IPS-15b (cell line): ENCODE measurements at regions not wholly inside any gene's neighbourhood (a gene's known extent, or its start where the extent isn't known, plus 50 kb on each side); places are given as distances from the start of the nearest gene placed in this dataset.

Experiments
- H3K27me3 ChIP-seq: one replicate; pipeline ENCODE4 v1.6.1; 2013; ENCODE audit warnings: low read length; ENCODE audit not compliant: control insufficient read depth, insufficient read depth
- H3K36me3 ChIP-seq: one replicate; pipeline ENCODE4 v1.6.1; 2013; ENCODE audit warnings: low read length; ENCODE audit not compliant: control insufficient read depth, insufficient read depth
- H3K4me1 ChIP-seq: one replicate; pipeline ENCODE4 v1.6.1; 2013; ENCODE audit warnings: mild to moderate bottlenecking, low read length; ENCODE audit not compliant: control insufficient read depth, insufficient read depth
- H3K4me3 ChIP-seq: one replicate; pipeline ENCODE4 v1.5.1; 2013; ENCODE audit warnings: low read depth, low read length
- H3K9ac ChIP-seq: one replicate; pipeline ENCODE4 v1.6.1; 2013; ENCODE audit warnings: low read depth, mild to moderate bottlenecking, low read length
- H3K9me3 ChIP-seq: one replicate; pipeline ENCODE4 v1.6.1; 2013; ENCODE audit warnings: mild to moderate bottlenecking, low read length; ENCODE audit not compliant: control insufficient read depth, insufficient read depth

- Histone ChIP-seq H3K4me3 (no peak overlapping the region), H3K36me3 (no peaks in the 10 kb centered on the region), H3K9ac (no peak overlapping the region), H3K4me1 (no peaks in the 10 kb centered on the region), H3K9me3 (no peaks in the 10 kb centered on the region), H3K27me3 (no peaks in the 10 kb centered on the region)
Observed at GRCh38 chr11:112380464-112380863, 119.8 kb upstream of the PLET1 start.

GRCh38 chr11:112381578-112381977 lies 120.9 kb upstream of the PLET1 start:
- H3K4me3 ChIP-seq: no peak overlapping the region
- no peaks in the 10 kb centered on the region for H3K36me3 ChIP-seq
- no peak overlapping the region for H3K9ac ChIP-seq
- H3K9me3 ChIP-seq: no peaks in the 10 kb centered on the region
- no peaks in the 10 kb centered on the region for H3K27me3 ChIP-seq
- no peaks in the 10 kb centered on the region for H3K4me1 ChIP-seq

GRCh38 chr11:112382561-112382960 lies 121.9 kb upstream of the PLET1 start:
- Histone ChIP-seq H3K36me3 (no peaks in the 10 kb centered on the region), H3K9ac (no peak overlapping the region), H3K4me1 (no peaks in the 10 kb centered on the region), H3K9me3 (no peaks in the 10 kb centered on the region), H3K4me3 (no peak overlapping the region), H3K27me3 (no peaks in the 10 kb centered on the region)

- Histone ChIP-seq H3K9me3 (no peaks in the 10 kb centered on the region), H3K36me3 (no peaks in the 10 kb centered on the region), H3K27me3 (no peaks in the 10 kb centered on the region), H3K9ac (no peak overlapping the region), H3K4me3 (no peak overlapping the region), H3K4me1 (no peaks in the 10 kb centered on the region)
Observed at GRCh38 chr11:112388496-112388895, 127.8 kb upstream of the PLET1 start.

GRCh38 chr11:112391086-112391485 lies 130.4 kb upstream of the PLET1 start:
- no peak overlapping the region for H3K9ac ChIP-seq
- H3K27me3 ChIP-seq: no peaks in the 10 kb centered on the region
- no peaks in the 10 kb centered on the region for H3K36me3 ChIP-seq

GRCh38 chr11:112392904-112393303 lies 132.2 kb upstream of the PLET1 start:
- H3K4me1 ChIP-seq: no peaks in the 10 kb centered on the region
- H3K9ac ChIP-seq: no peak overlapping the region
- H3K4me3 ChIP-seq: no peak overlapping the region
- no peaks in the 10 kb centered on the region for H3K9me3 ChIP-seq
- no peaks in the 10 kb centered on the region for H3K27me3 ChIP-seq
- H3K36me3 ChIP-seq: no peaks in the 10 kb centered on the region

More at GRCh38 chr11:112391086-112391485, 130.4 kb upstream of the PLET1 start:
- Histone ChIP-seq H3K4me1 (no peaks in the 10 kb centered on the region), H3K9me3 (no peaks in the 10 kb centered on the region), H3K4me3 (no peak overlapping the region)

- Histone ChIP-seq H3K27me3 (no peaks in the 10 kb centered on the region), H3K9ac (no peak overlapping the region), H3K4me1 (no peaks in the 10 kb centered on the region), H3K9me3 (no peaks in the 10 kb centered on the region), H3K36me3 (no peaks in the 10 kb centered on the region), H3K4me3 (no peak overlapping the region)
Observed at GRCh38 chr11:112394304-112394703, 133.6 kb upstream of the PLET1 start.

GRCh38 chr11:112396076-112396475 lies 135.4 kb upstream of the PLET1 start:
- Histone ChIP-seq H3K36me3 (no peaks in the 10 kb centered on the region), H3K4me1 (no peaks in the 10 kb centered on the region), H3K27me3 (no peaks in the 10 kb centered on the region), H3K9me3 (no peaks in the 10 kb centered on the region), H3K9ac (no peak overlapping the region), H3K4me3 (no peak overlapping the region)

GRCh38 chr11:112398798-112399478 lies 138.3 kb upstream of the PLET1 start:
- Histone ChIP-seq H3K36me3 (no peaks in the 10 kb centered on the region), H3K4me3 (no peak overlapping the region), H3K9me3 (no peaks in the 10 kb centered on the region), H3K27me3 (no peaks in the 10 kb centered on the region), H3K4me1 (no peaks in the 10 kb centered on the region), H3K9ac (no peak overlapping the region)

GRCh38 chr11:112400476-112401014 lies 139.9 kb upstream of the PLET1 start:
- Histone ChIP-seq H3K9ac (no peak overlapping the region), H3K27me3 (no peaks in the 10 kb centered on the region), H3K36me3 (no peaks in the 10 kb centered on the region), H3K9me3 (no peaks in the 10 kb centered on the region), H3K4me3 (no peak overlapping the region), H3K4me1 (no peaks in the 10 kb centered on the region)

GRCh38 chr11:112401036-112401769 lies 140.5 kb upstream of the PLET1 start:
- Histone ChIP-seq H3K36me3 (no peaks in the 10 kb centered on the region), H3K4me1 (no peaks in the 10 kb centered on the region), H3K9me3 (no peaks in the 10 kb centered on the region), H3K27me3 (no peaks in the 10 kb centered on the region), H3K9ac (no peak overlapping the region), H3K4me3 (no peak overlapping the region)

- Histone ChIP-seq H3K9me3 (no peaks in the 10 kb centered on the region), H3K4me1 (no peaks in the 10 kb centered on the region), H3K4me3 (no peak overlapping the region), H3K27me3 (no peaks in the 10 kb centered on the region), H3K9ac (no peak overlapping the region), H3K36me3 (no peaks in the 10 kb centered on the region)
Observed at GRCh38 chr11:112403432-112403831, 142.8 kb upstream of the PLET1 start.
